HG02973 (cell line): ENCODE measurements at regions not wholly inside any gene's neighbourhood (a gene's known extent, or its start where the extent isn't known, plus 50 kb on each side); places are given as distances from the start of the nearest gene placed in this dataset.

Experiments used
- ATAC-seq: cut with Tn5 transposase; IDR thresholded peaks from one replicate; pipeline ENCODE4 v1.9.1; 2021; ENCODE audit warnings: moderate library complexity; ENCODE audit not compliant: unreplicated experiment

DNA sequence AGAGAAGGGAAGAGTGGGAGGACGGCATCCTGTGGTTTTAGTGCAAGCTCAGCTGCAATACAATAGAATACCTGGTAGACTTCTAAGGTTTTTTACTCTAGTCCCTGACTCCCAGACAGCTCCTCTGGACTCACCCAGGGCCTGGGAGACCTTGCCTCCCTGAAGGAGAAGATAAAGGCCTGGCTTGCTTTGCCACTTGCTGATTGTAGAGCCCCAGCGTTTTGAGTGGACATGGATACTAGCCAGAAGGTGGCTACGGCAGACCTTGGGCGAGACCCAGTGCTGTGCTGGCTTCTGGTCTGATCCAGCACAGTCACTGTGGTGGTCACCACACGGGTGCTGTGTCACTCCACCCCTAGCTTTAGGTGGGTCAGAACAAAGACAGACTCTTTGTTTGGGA, 72.2 kb upstream of the TTC14 start:
- ATAC-seq: no peak

DNA sequence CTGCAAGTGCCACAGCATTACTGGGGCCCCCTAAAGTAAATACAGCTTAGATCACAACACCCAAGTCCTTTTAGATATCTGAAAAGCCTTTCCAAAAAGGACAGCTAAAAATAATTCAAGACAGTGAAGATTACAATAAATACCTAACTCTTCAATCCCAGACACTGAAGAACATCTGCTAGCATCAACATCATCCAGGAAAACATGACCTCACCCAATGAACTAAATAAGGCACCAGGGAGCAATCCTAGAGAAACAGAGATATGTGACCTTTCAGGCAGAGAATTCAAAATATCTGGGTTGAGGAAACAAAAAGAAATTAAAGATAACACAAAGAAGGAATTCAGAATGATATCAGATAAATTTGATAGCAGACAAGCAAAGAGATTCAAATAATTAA, 71.7 kb upstream of the TTC14 start:
- ATAC-seq: no peak

DNA sequence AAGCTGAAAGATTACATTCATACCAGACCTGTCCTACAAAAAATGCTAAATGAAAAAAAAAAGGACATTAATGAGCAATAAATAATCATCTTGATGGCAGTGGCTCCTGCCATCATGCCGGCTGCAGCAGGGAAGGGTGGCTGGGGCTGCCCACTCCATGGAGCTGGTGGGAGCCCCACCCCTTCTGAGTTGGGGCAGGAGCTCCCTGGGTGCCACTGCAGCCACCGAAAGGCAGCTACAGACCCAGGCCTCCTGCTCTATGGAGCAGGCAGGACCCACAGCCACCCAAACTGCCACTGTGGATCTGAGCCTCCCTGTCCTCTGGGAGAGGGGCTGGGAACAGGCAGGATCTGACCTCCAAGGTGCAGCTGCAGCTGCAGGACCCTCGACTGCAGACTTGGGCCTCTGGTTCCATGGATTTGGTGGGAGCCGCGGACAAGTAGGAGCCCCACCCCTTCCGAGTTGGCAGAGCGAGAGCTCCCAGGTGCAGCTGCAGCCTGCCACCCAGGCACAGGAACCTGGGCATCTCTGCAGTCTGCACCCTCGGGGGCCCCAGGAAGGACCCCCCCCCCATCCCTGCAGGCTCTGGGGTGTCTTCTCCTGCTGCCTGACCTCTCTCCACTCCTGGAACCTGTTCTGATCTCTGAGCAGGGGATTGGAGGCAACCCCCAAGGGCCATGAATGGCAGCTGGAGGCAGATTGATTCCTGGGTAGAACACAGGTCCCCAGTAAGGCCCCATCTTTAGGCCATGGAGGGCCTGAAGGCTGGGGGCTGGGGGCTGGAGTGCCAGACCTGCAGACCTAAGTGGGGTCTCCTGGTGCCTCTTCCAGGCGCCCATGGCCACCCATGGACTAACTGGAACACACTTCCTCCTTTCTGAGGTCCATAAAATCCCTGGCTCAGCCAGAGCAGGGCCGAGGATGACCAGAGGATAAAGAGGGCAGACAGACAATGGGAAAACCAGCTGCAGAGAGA, 70.4 kb upstream of the TTC14 start:
- no peak for ATAC-seq

DNA sequence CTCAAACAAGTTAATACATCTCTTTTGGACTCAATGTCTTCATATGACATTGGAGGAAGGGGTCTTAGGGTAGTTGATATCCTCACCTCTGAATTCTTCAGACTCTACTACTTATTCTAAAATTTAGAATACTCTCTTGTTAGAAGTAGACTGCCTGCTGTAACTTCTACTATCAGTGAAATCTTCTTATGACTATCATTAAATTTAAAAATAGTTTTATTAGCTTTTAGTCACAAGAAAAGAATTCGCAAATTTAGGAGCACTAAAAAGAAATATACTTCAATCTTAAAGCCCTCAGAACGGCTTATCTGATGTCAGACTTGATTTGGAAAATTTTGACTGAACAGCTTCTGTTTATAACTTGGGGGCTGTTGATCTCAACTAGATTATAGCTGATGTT, 67.1 kb upstream of the TTC14 start:
- ATAC-seq: no peak

DNA sequence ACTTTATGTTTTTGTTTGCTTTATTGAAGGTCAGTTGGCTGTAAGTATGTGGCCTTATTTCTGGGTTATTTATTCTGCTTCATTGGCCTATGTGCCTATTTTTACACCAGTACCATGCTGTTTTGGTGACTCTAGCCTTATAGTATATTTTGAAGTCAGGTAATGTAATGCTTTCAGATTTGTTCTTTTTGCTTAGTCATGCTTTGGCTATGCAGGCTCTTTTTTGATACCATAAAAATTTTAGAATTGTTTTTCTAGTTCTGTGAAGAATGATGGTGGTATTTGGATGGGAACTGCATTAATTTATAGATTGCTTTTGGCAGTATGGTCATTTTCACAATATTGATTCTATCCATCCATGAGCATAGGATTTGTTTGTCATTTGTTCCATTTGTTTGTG, 63.5 kb upstream of the TTC14 start:
- ATAC-seq: no peak

DNA sequence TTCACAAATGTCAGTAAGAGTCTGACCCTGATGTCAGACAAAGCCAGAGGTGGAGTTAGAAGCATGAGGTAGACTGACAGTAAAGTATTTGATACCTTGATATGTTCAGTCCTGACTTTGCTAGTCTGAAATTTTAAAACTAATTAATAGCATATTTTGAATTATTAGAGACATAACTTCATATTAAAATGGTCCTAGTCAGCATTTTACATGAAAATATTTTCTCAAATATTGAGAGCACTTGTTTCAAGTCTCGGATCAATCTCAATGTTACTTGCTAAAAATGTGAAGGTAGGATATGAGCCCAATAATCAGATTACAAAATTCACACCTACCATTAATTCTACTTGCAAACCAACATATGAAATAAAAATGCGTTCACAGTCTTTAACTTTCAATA, 58.1 kb upstream of the TTC14 start:
- no peak for ATAC-seq

DNA sequence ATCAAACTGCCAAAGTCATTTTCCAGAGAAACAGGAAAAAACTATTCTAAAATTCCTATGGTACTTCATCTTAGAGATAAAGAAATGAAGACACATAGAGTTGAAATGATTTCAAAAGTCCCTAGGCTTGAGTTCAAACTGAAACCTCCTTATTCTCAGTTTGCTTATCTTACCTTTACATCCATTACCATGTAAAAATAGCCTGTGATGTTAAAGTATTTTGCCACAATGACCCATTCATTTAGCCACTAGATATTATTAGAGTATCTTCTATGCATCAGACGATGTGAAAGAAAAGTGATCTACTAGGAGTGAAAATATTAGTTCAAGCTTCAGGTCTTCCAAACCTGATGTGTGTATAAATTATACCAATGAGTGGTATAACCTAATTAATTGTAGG, 55.1 kb upstream of the TTC14 start:
- ATAC-seq: no peak

DNA sequence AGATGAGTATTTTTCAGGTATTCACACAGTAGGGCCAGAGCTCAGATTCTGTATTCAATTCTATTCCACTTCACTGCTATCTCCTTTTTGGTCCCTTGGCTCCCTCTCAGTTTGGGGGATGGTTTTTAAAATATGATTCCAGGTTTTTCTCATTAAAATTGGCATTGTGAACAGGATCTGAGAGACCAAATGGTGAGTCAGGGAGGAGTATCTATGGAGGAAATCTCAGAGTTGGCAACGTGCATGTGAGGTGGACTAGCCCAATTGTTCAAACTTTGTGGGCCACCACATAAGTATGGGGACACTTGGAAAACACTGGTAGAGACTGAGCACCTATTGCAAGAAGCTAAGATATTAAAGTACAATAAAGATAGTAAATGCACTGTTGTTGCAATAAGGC, 53.9 kb upstream of the TTC14 start:
- no peak for ATAC-seq
